Bone marrow (tissue), 2 donors: ENCODE measurements at regions not wholly inside any gene's neighbourhood (a gene's known extent, or its start where the extent isn't known, plus 50 kb on each side); places are given as distances from the start of the nearest gene placed in this dataset.
"Not testable (repeated sequence)": the region's sequence is repeated elsewhere in the genome, so short reads cannot be mapped to it uniquely, and the experiment has no call there.

Source experiments
- DNase-seq, 2 donors: peaks; one replicate each; lab custom pipeline; 2025; lab: John Stamatoyannopoulos, UW

GRCh38 chr21:27769763-27770162 lies 802.9 kb upstream of the ADAMTS5 start:
- no peak for DNase-seq

- DNase-seq, result not testable (repeated sequence)
These were observed 801.3 kb upstream of the ADAMTS5 start for GRCh38 chr21:27768046-27768637.

- no peak for DNase-seq
These were observed 797.2 kb upstream of the ADAMTS5 start for GRCh38 chr21:27764056-27764455.

GRCh38 chr21:27761623-27762022 lies 794.7 kb upstream of the ADAMTS5 start:
- no peak for DNase-seq

- no peak for DNase-seq
These were observed 792.9 kb upstream of the ADAMTS5 start for GRCh38 chr21:27759820-27760219.

GRCh38 chr21:27759091-27759659 lies 792.3 kb upstream of the ADAMTS5 start:
- DNase-seq, result no peak

GRCh38 chr21:27756191-27756590 lies 789.3 kb upstream of the ADAMTS5 start:
- DNase-seq, result no peak

GRCh38 chr21:27743971-27744564 lies 777.2 kb upstream of the ADAMTS5 start:
- DNase-seq, result no peak

GRCh38 chr21:27741736-27742135 lies 774.8 kb upstream of the ADAMTS5 start:
- no peak for DNase-seq

- no peak for DNase-seq
These were observed 773.2 kb upstream of the ADAMTS5 start for GRCh38 chr21:27740084-27740483.

- no peak for DNase-seq
These were observed 772.3 kb upstream of the ADAMTS5 start for GRCh38 chr21:27739187-27739586.

GRCh38 chr21:27735699-27736098 lies 768.8 kb upstream of the ADAMTS5 start:
- no peak for DNase-seq

- no peak for DNase-seq
These were observed 767.3 kb upstream of the ADAMTS5 start for GRCh38 chr21:27734146-27734545.

- DNase-seq, result no peak
These were observed 759.0 kb upstream of the ADAMTS5 start for GRCh38 chr21:27725916-27726315.

- DNase-seq, result no peak
These were observed 755.2 kb upstream of the ADAMTS5 start for GRCh38 chr21:27722095-27722494.

GRCh38 chr21:27721675-27722074 lies 754.8 kb upstream of the ADAMTS5 start:
- no peak for DNase-seq

- no peak for DNase-seq
These were observed 752.3 kb upstream of the ADAMTS5 start for GRCh38 chr21:27719226-27719625.

- DNase-seq, result no peak
These were observed 748.2 kb upstream of the ADAMTS5 start for GRCh38 chr21:27715131-27715530.

GRCh38 chr21:27713154-27714109 lies 746.5 kb upstream of the ADAMTS5 start:
- DNase-seq, result no peak

- no peak for DNase-seq
These were observed 737.8 kb upstream of the ADAMTS5 start for GRCh38 chr21:27704567-27705166.

GRCh38 chr21:27703791-27704190 lies 736.9 kb upstream of the ADAMTS5 start:
- no peak for DNase-seq

- DNase-seq, result peak; percentile 1 to 54
These were observed 734.2 kb upstream of the ADAMTS5 start for GRCh38 chr21:27700974-27701614.
